Activated gamma-delta T cell treated with Interleukin-2 at 50 U/mL for 16 hours (primary cell): ENCODE measurements at regions not wholly inside any gene's neighbourhood (a gene's known extent, or its start where the extent isn't known, plus 50 kb on each side); places are given as distances from the start of the nearest gene placed in this dataset.

Source experiments
- DNase-seq: peaks from one replicate; pipeline ENCODE4 v3.0.0-alpha.2; 2020

DNA sequence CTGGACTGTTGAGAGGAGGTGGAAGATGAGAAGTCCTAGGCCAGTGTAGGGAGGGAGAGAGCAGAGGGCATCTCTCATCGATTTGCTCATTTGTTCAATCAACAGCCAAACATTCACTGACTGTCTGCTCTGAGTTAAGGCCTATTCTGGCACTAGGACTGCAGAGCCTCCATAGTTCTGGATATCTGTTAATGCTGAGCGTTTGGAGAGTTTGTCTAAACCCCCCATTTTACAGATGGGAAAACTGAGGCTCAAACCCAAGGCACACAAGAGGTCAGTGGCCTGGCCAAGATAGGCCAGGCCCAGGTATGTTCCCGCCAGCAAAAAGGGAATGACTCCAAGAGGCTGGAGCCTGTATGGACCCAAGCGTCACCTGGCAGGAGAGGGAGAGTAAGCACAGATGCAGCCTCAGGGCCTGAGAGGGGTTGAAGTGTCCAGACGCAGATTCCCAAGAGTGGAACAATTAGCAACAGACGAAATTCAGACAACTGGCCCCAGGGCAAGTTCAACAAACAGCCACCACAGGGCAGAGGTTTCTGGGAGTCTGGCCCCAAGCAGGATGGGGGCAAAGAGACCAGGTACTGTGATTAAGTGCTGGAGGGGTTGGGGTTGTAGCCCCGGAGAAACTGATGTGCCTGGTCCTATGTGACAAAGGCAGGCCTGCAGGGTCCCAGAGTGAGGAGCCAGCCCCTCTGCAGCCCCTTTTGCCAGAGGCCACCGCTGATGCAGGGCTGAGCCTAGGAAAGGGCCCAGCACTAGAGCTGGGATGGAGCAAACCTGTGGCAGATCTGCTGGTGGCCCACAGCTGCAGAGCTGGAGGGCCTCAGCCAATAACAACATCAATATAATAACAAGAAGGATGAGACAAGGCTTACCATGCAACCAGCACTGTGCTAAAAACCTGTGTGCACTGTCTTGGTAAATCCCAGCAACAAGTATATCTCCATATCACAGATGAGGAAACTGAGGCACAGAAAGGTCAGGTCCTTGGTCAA lies 245.1 kb upstream of the TLE3 start:
- DNase-seq = no peak

DNA sequence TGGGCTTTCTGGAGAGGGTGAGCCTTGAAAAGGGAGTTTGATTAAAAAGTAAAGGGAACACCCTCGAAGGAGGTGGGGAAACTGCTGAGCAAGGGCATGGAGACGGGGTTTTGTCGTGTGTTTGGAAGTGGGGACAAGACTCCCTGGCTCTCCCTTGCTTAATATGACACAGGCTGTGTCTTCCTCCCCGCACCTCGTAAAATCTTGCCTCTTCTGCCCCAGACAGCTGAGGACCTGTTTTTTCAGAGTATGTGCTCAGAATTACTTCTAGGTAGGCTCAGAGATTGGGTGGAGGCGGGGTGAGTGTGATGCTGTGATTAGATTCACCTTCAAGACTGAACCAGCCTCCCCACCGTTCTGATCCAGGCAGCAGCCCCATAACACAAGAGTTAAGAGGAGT lies 244.4 kb upstream of the TLE3 start:
- no peak for DNase-seq

DNA sequence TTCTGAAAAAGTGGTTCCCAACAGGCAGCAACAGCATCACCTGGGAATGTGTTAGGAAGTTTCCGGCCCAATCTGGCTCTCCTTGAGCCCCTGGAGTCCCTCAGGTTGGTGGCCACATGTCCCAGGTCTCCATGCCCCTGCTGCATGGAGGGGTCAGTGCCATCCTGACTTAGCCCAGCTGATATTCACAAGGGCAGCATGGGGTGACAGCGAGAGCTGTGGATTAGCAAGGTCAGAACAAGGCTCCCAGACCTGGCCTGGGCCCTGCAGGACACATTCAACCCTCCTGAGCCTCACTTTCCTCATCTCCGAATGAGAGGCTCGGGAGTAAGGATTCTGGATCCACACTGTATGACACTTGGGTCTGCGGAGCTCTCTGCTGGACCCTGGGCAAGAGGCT lies 243.8 kb upstream of the TLE3 start:
- no peak for DNase-seq

DNA sequence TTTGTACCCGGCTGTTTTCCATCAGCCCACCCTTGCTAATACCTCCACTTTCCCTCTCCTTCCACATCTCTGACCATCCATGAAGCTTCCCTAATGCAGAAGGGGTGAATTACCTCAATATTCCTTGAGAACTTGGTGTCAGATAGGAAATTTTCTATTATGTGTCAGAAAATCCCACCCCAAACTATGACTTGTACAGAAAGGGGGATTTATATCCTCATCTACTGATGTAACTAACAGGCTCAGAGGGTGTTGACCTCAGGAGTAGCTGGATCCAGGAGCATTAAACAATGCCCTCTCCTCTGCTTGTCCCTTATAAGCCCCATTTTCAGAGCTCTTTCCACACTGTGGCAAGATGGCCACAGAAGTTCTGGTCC lies 242.8 kb upstream of the TLE3 start:
- no peak for DNase-seq

DNA sequence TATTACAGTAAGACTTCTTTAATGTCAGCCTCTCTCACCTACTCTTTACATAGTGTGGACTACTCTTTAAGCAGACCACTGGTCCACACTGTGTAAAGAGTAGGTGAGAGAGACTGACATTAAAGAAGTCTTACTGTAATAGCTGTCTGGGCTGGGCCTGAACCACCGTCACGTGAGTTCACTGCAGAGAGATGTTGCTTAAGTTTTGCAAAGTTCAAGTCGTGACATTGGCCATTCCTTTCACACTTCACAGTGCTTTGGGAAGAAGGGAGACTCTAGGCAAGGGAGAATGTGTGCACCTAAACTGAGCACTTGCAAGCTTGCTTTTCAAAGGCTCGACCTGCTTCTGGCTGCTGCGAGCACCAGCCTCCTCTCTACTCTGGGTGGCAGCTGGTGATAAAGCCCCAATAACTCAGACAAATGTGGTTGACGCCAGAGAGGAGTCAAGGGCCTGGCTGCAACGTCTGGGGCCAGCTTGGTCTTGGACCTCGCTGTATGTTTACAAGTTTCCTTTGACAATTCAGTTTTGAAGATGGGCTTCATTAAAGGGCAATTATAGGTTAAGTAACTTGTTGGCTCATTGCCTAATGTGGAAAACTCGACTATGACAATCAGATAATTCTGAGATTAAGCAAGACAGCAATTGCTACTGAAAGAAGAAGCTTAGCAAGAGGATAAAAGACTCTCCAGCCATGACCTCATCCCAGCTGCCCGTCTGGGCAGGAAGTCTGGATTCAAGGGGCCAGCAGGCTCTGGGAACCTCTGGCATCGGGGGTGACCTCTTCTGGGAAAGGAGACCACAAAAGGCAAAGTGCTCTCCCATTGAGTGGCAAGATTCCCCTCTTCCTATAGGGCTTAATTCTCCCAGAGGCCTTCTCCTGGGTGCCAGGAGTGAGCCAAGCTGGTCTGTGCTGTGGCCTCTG lies 242.1 kb upstream of the TLE3 start:
- no peak for DNase-seq

DNA sequence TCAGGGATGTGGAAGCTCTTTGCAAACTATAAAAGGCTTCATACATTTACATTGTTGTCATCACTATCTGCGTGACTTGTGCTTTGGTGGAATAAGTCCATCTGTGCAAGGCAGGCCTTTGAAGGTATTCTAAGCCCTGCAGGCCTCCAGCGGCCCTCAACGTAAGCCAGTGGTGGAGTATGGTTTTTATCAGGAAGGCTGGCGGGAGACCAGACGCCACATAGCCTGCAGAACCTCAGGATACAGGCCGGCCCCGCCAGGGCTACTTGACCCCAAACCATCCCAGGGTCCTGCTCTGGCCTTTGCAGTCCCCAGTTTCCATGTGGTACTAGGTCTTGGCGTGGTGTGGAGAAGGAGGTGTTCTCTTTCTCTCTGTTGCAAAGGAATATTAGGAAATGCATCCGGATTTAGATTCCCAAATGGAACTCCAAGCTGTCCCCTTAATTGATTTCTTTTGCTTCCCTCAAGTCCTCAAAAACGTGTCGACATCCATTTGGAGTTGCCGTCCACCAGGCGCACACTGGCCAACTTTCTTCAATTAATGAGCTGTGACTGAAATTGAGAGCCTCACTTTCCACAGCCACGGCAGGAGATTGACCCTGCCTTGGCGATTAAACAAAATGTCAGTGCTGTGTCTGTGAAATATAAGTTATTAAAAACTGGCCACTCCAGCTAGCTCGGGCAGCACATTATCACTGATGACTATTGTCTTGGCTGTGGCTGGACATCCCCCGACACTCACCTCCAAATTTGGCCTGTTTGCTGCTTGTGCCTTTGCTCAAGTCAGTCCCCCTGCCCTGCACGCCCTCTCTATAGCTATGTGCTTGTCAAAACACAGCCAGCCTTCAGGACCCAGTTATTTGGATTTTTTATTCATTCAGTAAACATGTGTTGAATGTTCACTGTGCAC lies 239.8 kb upstream of the TLE3 start:
- no peak for DNase-seq

DNA sequence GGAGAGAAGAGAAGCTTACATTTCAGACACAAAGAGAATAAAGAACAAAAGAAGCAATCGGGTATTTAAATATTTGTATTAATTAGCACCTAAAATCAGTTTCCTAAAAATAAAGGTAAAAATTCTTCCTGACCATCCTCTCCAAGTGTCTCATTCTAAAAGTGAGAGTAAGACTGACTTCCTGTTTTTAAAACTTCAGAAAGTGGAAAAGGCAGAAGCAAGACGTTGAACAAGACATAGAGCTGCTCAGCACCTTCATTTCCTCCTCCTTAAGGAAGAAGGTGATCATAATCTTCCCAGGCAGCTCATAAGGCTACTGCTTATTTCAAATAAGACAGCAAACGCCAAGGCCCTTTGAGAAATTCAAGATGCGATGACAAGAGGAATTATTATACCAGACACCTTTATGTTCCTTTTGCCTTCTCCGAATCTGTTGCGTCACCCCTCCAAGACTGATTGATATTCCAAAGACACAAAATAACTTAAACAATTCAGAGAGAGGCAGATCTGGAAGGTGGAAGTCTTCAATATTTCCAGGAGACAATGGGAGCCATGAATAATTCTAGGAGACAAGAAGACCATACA lies 238.8 kb upstream of the TLE3 start:
- DNase-seq = no peak

DNA sequence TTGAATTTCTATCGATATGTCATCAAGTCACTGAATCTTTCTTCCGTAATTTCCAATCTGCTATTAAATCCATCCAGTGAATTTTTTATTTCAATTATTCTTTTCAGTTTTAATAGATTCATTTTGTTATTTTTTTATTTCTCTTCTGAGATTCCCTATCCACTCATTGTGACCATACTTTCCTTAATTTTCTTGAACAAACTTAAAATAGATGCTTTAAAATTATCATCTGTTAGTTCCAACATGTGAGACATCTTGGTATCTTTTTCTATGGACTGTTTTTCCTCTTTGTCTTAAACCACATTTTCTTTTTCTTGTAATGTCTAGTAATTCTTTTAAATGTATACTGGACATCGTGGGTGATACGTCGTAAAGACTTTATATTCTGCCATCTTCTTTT lies 236.6 kb upstream of the TLE3 start:
- no peak for DNase-seq

DNA sequence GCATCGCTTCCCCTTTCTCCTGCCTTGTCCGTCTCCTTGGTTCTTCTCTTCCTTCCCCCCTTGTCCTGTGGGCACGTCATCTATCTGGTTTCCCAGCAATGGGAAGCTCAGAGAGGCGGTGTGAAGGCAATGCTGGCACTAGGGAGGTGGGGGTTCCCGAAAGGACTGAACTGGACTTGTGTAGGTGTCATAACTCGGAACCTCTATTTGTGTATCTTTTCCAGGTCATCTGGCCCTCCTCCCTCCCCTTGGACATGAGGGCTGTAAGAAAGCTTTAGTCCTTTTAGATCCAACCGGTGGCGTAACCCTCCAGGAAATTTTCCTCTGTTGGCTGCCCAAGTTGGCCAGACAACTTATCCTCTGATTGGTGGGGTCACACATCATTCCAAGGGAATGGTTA lies 231.5 kb upstream of the TLE3 start:
- no peak for DNase-seq

DNA sequence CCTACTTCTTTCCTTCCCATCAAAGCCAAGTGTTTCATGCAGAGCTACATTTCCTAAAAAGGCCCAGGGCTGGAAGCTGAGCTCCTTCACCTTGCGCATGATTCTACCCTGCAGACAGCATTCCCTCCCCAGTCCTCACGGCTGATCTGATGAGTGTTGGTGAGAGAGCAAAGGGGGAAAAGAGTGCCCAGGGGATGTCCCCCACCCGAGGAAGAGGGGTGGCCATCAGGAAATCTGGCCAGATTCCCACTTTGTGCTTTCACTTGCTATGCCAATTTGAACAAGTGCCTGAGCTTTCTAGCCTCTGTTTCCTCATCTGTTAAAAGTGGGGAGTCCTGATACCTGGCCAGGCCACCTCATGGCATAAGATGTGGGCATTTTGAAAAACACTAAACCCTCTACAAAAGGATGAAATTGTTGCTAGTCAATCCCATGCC lies 231.0 kb upstream of the TLE3 start:
- no peak for DNase-seq

DNA sequence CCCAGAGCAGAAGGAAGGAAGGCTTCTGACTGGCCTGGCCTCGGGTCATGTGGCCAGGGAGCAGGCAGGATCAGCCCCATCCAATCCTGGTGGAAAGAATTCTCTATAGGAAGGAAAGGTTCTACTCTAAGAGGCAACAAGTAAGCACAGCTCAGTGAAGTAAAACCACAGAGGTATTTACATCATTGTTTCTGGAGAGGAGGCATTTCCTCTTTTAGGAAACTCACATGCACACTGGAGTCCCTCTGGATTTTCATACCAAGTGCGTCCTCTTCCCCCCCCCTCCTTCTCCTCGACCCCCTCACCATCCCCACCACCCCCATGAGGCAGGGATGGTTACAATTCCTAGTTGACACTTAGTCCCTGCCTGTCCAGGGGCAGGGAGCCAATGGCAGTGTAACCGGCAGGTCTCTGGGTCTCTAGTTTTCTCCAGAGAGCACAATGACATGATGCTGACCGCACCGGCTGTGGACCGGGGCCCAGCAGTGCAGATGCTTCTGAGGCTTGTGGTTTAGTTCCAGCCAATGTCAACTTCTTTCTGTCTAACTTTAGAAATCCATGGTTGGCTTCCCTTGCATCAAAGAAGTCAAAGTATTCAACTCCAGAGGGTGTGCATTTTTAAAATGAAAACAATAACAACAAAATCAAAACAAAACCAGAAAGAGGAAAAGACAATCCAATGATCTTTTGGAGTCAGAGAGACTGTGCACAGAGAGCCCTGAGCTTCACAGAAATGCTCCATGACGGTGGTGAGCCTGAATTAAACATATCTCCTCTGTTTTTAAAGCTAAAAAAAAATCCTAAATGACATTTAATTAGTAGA lies 230.3 kb upstream of the TLE3 start:
- DNase-seq = no peak

DNA sequence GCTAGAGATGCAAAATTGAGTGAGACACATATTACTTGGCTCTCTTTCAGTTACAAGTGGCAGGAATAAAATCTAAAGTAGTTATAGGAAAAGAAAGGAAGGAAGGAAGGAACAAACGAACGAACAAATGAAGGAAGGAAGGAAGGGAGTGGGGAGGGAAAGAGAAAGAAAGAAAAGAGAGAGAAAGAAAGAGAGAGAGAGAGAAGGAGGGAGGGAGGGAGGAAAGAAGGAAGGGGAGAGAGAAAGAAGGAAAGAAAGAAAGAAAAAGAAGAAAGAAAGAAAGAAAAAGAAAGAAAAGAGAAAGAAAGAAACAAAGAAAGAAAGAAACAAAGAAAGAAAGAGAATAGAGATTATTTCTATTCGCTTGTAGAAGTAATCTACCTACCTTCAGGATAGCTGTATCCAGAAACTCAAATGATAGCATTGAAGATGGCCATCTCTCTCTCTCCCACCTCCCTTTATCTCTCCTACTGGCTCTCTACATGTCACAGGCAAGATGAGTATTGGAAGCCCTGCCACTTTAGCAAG lies 229.7 kb upstream of the TLE3 start:
- DNase-seq = no peak

DNA sequence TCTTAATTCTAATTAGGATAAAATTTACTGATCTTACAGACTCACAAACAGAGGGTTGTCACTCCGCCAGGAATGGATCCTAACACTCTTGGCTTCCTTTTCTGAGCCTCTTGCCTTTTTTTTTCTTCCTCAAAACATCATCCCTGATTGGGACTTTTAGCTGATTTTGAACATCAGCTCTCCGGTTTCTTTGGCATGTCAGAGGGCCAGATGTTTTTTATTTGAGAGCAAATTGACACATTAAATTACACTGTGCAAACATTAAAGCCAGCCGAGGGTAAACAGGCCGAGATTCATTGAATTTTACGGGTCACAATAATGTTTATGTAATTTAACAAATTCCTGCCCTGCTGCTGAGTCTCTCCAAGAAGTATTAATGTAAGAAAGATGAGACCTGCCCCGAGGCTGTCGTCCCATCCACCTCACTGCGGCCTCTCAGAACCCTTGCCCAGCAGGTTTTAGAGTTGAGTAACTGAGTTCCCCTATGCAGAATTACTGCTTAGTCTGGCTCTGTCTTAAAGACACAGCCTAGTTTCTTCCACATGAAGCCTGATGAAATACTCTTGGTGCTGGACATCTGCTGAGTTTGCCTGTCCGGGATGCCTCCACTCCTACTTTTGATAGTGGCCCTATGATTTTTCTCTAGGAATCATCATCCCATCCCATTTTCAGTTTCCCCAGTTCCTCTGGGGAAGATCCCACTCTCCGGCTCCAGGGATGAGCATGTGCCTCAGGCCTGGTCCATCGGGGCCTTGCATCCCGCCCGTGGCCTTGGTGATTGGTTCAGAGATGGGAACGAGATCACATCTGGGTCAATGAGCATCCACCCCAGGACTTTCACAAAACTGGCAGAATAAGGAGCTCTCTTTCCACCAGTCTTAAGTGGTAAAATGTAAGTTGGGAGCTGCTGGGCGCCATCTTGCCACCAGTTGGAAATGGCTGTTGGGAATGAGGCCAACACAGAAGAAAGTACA lies 226.6 kb upstream of the TLE3 start:
- DNase-seq = no peak

DNA sequence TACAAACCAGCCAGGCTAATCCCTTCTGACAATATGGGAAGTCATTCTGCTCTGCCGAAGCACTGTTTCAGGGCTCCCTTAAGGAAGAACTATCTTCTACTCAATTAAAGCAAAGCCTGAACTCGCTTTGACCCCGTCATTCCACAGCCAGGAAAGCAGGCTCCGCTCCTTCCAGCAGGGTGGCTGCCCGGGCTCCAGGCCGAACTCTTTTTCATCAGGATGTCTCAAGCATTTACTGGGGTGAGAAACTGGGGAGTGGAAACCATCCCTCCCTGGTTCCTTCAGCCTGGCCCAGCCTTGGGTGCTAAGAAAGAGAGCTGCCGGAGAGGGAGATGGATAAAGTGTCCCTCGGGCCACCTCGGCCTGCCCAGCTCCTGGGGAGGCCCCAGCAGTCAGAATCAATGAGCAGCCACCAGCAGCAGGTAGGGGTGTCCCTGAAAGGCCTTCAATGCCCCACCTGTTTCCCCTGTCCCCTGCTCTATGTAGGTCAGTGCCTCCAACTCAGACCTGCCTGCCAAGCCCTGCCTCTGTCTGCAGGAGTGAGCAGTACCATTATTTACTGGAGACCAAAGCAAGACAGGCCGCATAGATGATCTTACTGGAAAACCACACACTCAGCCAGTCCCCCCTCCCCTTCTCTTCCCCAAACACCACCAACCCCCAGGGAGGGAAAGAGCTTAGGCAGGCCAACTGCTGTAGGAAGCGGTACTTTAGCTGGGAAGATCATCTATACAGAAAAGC lies 225.6 kb upstream of the TLE3 start:
- no peak for DNase-seq

DNA sequence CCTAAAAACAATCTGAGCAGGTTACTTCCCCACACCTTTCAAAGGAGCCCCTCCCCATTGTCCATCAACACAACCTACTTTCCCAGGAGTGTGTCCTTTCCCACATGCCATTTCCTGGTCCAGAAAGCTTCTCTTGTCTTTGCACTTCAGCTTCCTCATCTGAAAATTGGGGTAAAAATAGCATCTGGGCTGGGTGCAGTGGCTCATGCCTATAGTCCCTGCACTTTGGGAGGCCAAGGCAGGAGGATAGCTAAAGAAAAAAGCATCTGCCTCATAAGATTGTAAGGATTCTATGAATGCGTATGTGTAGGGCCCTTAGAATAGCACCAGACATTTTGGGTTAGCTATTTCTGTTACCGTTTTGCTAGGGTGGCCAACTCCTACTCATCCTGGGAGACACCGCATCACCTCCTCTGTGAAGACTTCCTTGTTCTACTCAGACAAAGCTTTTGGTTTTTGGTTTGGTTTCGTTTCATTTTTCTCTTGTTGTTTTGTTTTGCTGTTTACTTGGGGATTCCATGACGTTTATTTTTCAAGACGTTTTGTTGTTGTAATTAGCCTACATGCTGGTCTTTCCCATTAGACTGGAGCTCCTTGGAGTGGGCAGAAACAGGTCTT lies 224.4 kb upstream of the TLE3 start:
- no peak for DNase-seq

DNA sequence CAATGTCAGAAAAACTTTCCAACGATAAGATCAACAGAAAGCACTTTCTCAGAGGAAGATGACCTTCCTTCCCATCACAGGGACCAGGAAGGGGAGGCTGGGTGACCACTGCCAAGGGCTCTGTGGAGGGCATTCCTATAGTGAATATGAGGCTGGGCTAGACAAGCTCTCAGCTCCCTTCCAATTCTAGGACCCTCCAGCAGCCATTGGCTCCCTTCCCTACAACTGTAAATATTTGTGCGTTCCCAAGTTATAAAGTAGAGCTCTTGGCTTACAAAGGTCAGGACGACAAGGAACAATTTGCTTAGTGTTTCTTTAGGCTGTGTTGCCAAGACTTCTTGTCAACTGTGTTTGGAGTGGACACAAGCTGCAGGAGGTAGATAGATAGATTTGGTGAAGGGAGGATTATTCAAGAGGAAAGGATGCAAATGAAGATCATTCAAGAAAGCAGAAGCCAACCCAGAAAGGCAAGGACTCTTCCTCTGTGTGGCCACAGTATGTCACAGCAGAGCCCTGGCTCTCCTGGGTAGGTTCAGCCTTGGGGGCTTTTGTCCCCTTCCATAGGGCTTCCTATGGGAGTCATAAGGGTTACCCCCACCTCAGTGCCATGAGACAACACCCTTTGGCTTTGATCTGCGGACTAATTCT lies 223.6 kb upstream of the TLE3 start:
- DNase-seq = no peak

DNA sequence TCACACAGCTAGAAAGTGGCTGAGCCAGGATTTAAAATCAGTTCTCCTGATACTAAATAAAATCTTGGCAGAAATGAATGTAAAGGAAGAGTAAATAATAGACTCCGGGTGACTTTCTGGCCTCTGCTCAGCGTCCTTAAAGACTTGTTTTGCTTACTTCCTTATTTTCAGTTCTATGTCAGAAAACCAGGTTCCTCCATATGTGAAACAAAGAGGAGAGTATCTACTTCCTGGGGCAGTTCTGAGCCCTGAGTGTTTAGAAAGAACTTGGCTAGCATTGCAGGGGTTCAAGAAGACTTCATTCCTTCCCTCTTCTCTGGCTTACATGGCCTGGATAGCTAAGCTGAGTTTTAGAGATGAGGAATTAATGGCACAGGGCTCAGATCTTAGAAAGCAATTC lies 222.8 kb upstream of the TLE3 start:
- no peak for DNase-seq

DNA sequence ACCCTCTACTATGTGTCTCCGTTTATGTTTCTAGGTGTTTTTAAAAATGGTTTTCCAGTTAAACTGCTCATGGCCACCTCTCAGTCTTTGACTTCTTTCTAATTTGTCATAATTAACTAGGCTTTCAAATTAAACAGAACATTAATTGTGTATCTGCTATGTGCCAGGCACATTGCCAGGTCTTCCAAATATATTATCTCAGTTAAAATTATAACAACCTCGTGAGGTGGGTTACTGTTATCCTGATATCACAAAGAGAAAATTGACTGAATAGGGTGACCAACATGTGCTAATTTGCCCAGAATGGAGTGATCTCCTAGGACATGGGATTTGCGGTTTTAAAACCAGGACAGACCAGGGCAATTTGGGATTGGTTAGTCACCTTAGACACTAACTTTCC lies 222.4 kb upstream of the TLE3 start:
- no peak for DNase-seq
